BE2C (cell line): ENCODE measurements at regions not wholly inside any gene's neighbourhood (a gene's known extent, or its start where the extent isn't known, plus 50 kb on each side); places are given as distances from the start of the nearest gene placed in this dataset.
A peak's percentile ranks its signal among the peaks of the same experiment; 100 is the strongest.

Experiments used
- DNase-seq: peaks from one replicate; pipeline ENCODE4 v3.0.0-alpha.2; 2020
- H3K27me3 ChIP-seq: fragments of 250-450 bp; sonication (Bioruptor Pico); 2 replicates; pipeline ENCODE4 v1.5.1; 2020; ENCODE audit warnings: mild to moderate bottlenecking
- H3K36me3 ChIP-seq: fragments of 250-450 bp; sonication (Bioruptor Pico); 2 replicates; pipeline ENCODE4 v1.5.1; 2020; ENCODE audit warnings: mild to moderate bottlenecking
- H3K4me1 ChIP-seq: fragments of 250-450 bp; sonication (Bioruptor Pico); 2 replicates; pipeline ENCODE4 v1.5.1; 2020
- H3K4me3 ChIP-seq: 2 replicates; pipeline ENCODE4 v1.5.1; 2011; ENCODE audit warnings: low read depth, low read length
- H3K9me3 ChIP-seq: fragments of 250-450 bp; sonication (Bioruptor Pico); 2 replicates; pipeline ENCODE4 v1.5.1; 2020
- CTCF ChIP-seq: IDR thresholded peaks from 2 replicates; pipeline ENCODE4 v1.5.1; 2012; ENCODE audit warnings: mild to moderate bottlenecking, low read depth, low read length

- no peaks in the 10 kb centered on the region for H3K36me3 ChIP-seq
- H3K9me3 ChIP-seq: no peaks in the 10 kb centered on the region; the same call in 1 of the 2 replicates
- H3K4me3 ChIP-seq: no peak overlapping the region
- DNase-seq: no peak
- H3K4me1 ChIP-seq: peaks cover 19% of the 10 kb centered on the region
- no peak for TF ChIP-seq CTCF
- H3K27me3 ChIP-seq: no peaks in the 10 kb centered on the region
These were observed 110.1 kb downstream of the CARTPT start for GRCh38 chr5:71829206-71829605.

GRCh38 chr5:71830681-71831539 lies 111.8 kb downstream of the CARTPT start:
- no peaks in the 10 kb centered on the region for H3K27me3 ChIP-seq
- no peak overlapping the region for H3K4me3 ChIP-seq
- no peaks in the 10 kb centered on the region for H3K36me3 ChIP-seq
- TF ChIP-seq CTCF: no peak
- DNase-seq: peak; percentile 91
- H3K4me1 ChIP-seq: peaks cover 19% of the 10 kb centered on the region
- H3K9me3 ChIP-seq: no peaks in the 10 kb centered on the region; the same call in 1 of the 2 replicates

- TF ChIP-seq CTCF: no peak
- Histone ChIP-seq H3K36me3 (no peaks in the 10 kb centered on the region), H3K4me1 (peaks cover 27% of the 10 kb centered on the region), H3K4me3 (no peak overlapping the region), H3K27me3 (no peaks in the 10 kb centered on the region), H3K9me3 (no peaks in the 10 kb centered on the region)
- no peak for DNase-seq
These were observed 114.0 kb downstream of the CARTPT start for GRCh38 chr5:71832812-71833715.

GRCh38 chr5:71834601-71835000 lies 115.5 kb downstream of the CARTPT start:
- TF ChIP-seq CTCF: no peak
- H3K36me3 ChIP-seq: no peaks in the 10 kb centered on the region
- no peak overlapping the region for H3K4me3 ChIP-seq
- H3K27me3 ChIP-seq: no peaks in the 10 kb centered on the region
- no peaks in the 10 kb centered on the region for H3K9me3 ChIP-seq
- peaks cover 38% of the 10 kb centered on the region for H3K4me1 ChIP-seq
- no peak for DNase-seq

GRCh38 chr5:71836084-71836483 lies 117.0 kb downstream of the CARTPT start:
- H3K27me3 ChIP-seq: no peaks in the 10 kb centered on the region
- TF ChIP-seq CTCF: peak; percentile 50
- no peak for DNase-seq
- no peaks in the 10 kb centered on the region for H3K9me3 ChIP-seq
- no peak overlapping the region for H3K4me3 ChIP-seq
- H3K36me3 ChIP-seq: no peaks in the 10 kb centered on the region
- H3K4me1 ChIP-seq: peaks cover 31% of the 10 kb centered on the region
